BJ (cell line): ENCODE measurements at regions not wholly inside any gene's neighbourhood (a gene's known extent, or its start where the extent isn't known, plus 50 kb on each side); places are given as distances from the start of the nearest gene placed in this dataset.

Source experiments
- CTCF ChIA-PET: fragments of 350-600 bp; formaldehyde crosslinking; extraction: SDS; loops from one replicate; lab custom pipeline; 2021; ENCODE audit warnings: antibody characterized with exemption, inconsistent platforms; lab: Yijun Ruan, JAX
- POLR2A ChIA-PET: fragments of 300-600 bp; sonication (Branson Sonifier 250); formaldehyde crosslinking; extraction: SDS; loops from one replicate; lab custom pipeline; 2021; ENCODE audit warnings: antibody characterized with exemption; lab: Charles Lee
- DNase-seq: peaks from one replicate; pipeline ENCODE4 v3.0.0-alpha.2; 2011; ENCODE audit warnings: low read depth
- H3K27me3 ChIP-seq: 2 replicates; pipeline ENCODE4 v1.6.0; 2011; ENCODE audit warnings: low read length; ENCODE audit not compliant: control insufficient read depth, insufficient read depth
- H3K36me3 ChIP-seq: 2 replicates; pipeline ENCODE4 v1.5.1; 2011; ENCODE audit warnings: low read length; ENCODE audit not compliant: control insufficient read depth, insufficient read depth
- H3K4me3 ChIP-seq: 2 replicates; pipeline ENCODE4 v1.5.1; 2011; ENCODE audit warnings: low read depth, mild to moderate bottlenecking, control low read depth, low read length
- CTCF ChIP-seq: IDR thresholded peaks from 2 replicates; pipeline ENCODE4 v1.5.1; 2011; ENCODE audit warnings: low read depth, mild to moderate bottlenecking, control low read depth, inconsistent platforms, low read length, moderate library complexity; ENCODE audit not compliant: insufficient read depth

- CTCF ChIA-PET, result no interaction called here
- no peak for DNase-seq
These were observed 217.3 kb upstream of the ARHGAP42 start for GRCh38 chr11:100469835-100470234.

GRCh38 chr11:100472727-100473389 is 214.2 kb upstream of the ARHGAP42 start:
- DNase-seq, result no peak
- Histone ChIP-seq H3K27me3 (no peaks in the 10 kb centered on the region), H3K4me3 (no peak overlapping the region), H3K36me3 (no peaks in the 10 kb centered on the region)
- no peak for TF ChIP-seq CTCF
- ChIA-PET POLR2A (no interaction called here), CTCF (no interaction called here)

More at GRCh38 chr11:100469835-100470234, 217.3 kb upstream of the ARHGAP42 start:
- H3K4me3 ChIP-seq, result no peak overlapping the region
- H3K36me3 ChIP-seq, result no peaks in the 10 kb centered on the region
- POLR2A ChIA-PET, result no interaction called here
- TF ChIP-seq CTCF, result no peak
- H3K27me3 ChIP-seq, result no peaks in the 10 kb centered on the region

GRCh38 chr11:100473390-100473740 is 213.7 kb upstream of the ARHGAP42 start:
- POLR2A ChIA-PET, result no interaction called here
- TF ChIP-seq CTCF, result no peak

GRCh38 chr11:100484948-100485347 is 202.1 kb upstream of the ARHGAP42 start:
- DNase-seq, result no peak
- no peaks in the 10 kb centered on the region for H3K36me3 ChIP-seq
- H3K27me3 ChIP-seq, result no peaks in the 10 kb centered on the region
- ChIA-PET CTCF (no interaction called here), POLR2A (no interaction called here)
- no peak overlapping the region for H3K4me3 ChIP-seq
- no peak for TF ChIP-seq CTCF

More at GRCh38 chr11:100473390-100473740, 213.7 kb upstream of the ARHGAP42 start:
- H3K4me3 ChIP-seq, result no peak overlapping the region
- H3K27me3 ChIP-seq, result no peaks in the 10 kb centered on the region
- DNase-seq, result no peak
- CTCF ChIA-PET, result no interaction called here
- H3K36me3 ChIP-seq, result no peaks in the 10 kb centered on the region

- no peak for TF ChIP-seq CTCF
- H3K36me3 ChIP-seq, result no peaks in the 10 kb centered on the region
- H3K27me3 ChIP-seq, result no peaks in the 10 kb centered on the region
- H3K4me3 ChIP-seq, result no peak overlapping the region
- ChIA-PET CTCF (no interaction called here), POLR2A (no interaction called here)
- DNase-seq, result no peak
These were observed 188.3 kb upstream of the ARHGAP42 start for GRCh38 chr11:100498780-100499179.
